Lung (tissue), 11 donors: ENCODE measurements at regions not wholly inside any gene's neighbourhood (a gene's known extent, or its start where the extent isn't known, plus 50 kb on each side); places are given as distances from the start of the nearest gene placed in this dataset.
"Not testable (repeated sequence)": the region's sequence is repeated elsewhere in the genome, so short reads cannot be mapped to it uniquely, and the experiment has no call there.

ENCODE experiments used
- ATAC-seq: fragments of 200-7000 bp; cut with Tn5 transposase; one replicate; pipeline ENCODE4 v1.9.1; 2020; ENCODE audit warnings: moderate number of reproducible peaks; ENCODE audit not compliant: insufficient read depth, low FRiP score
- DNase-seq, 3 donors: peaks; one replicate each; pipeline ENCODE4 v3.0.0-alpha.2; 2013 to 2017
- H3K27ac ChIP-seq, 2 donors: one replicate each; pipeline ENCODE4 v1.5.1; 2013; ENCODE audit warnings: mild to moderate bottlenecking in 2 of 2, moderate library complexity in 2 of 2, control low read depth in 1 of 2, inconsistent platforms in 1 of 2, low read depth in 1 of 2, low read length in 1 of 2
- H3K27me3 ChIP-seq, 3 donors: one replicate each; pipeline ENCODE4 v1.5.1; 2013; ENCODE audit warnings: low read length in 2 of 3; ENCODE audit not compliant: control insufficient read depth in 3 of 3, insufficient read depth in 3 of 3
- H3K36me3 ChIP-seq, 4 donors: one replicate each; pipeline ENCODE4 v1.5.1; 2013; ENCODE audit warnings: low read length in 4 of 4, mild to moderate bottlenecking in 1 of 4, moderate library complexity in 1 of 4; ENCODE audit not compliant: control insufficient read depth in 4 of 4, insufficient read depth in 4 of 4
- H3K4me1 ChIP-seq, 5 donors: one replicate each; pipeline ENCODE4 v1.5.1; 2013; ENCODE audit warnings: low read length in 5 of 5, mild to moderate bottlenecking in 2 of 5, moderate library complexity in 1 of 5; ENCODE audit not compliant: control insufficient read depth in 5 of 5, insufficient read depth in 5 of 5
- H3K4me3 ChIP-seq: one replicate; pipeline ENCODE4 v1.5.1; 2013; ENCODE audit warnings: mild to moderate bottlenecking, control low read depth, moderate library complexity
- H3K9ac ChIP-seq, 2 donors: one replicate each; pipeline ENCODE4 v1.5.1; 2013; ENCODE audit warnings: low read length in 2 of 2, control low read depth in 1 of 2; ENCODE audit not compliant: insufficient read depth in 1 of 2
- H3K9me3 ChIP-seq, 4 donors: one replicate each; pipeline ENCODE4 v1.5.1; 2013; ENCODE audit warnings: low read length in 3 of 4, mild to moderate bottlenecking in 1 of 4, moderate library complexity in 1 of 4; ENCODE audit not compliant: control insufficient read depth in 4 of 4, insufficient read depth in 3 of 4
- WGBS, 2 donors: extraction: QIAGEN DNeasy Blood & Tissue Kit; methylation state at CpG; one replicate each; pipeline ENCODE4 v1.1.7; 2013; 5-methylcytosine and 5-hydroxymethylcytosine counted together
- TF ChIP-seq, protein P1 (sequence below): IDR thresholded peaks from 2 replicates; pipeline ENCODE4 v1.5.1; 2012; ENCODE audit warnings: mild to moderate bottlenecking; ENCODE audit errors: control extremely low read depth, extremely low read depth
- donor health status: control.
- donor health status: control.
- donor health status: Bipolar disorder and iron deficiency.
- donor health status: healthy.
- donor health status: DM: yes; HTN: yes; CAD: no.

DNA sequence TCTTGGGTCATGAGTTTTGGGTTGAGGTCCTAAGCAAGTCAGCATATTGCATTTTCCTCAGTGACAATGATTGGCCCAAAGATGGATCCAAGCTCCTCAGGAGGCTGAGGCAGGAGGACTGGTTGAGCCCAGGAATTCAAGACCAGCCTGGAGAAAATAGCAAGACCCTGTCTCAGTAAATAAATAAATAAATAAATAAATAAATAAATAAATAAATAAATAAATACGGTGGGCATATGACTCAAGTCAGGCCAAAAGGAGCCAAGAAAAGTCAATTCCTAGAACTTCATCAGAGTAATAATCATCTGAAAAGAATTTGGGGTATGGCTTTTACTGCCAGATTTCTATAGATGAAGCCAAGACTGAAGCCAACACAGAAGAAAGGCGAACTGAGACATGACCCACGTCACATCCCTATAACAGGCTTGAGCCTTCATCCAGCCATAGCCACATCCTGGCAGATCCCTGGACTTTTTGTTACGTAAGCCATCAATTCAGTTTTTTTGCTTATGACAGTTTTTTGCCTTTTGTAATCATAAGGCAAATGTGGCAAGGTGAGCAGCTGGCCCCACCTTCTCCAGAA lies 88.5 kb upstream of the NFASC start:
- Histone ChIP-seq H3K36me3 (no peaks in the 10 kb centered on the region), H3K27ac (no peak overlapping the region), H3K9ac (no peak overlapping the region), H3K9me3 (no peaks in the 10 kb centered on the region), H3K4me1 (no peaks in the 10 kb centered on the region), H3K27me3 (peaks cover 0 to 8% (median 0%) of the 10 kb centered on the region in 3 donors), H3K4me3 (no peak overlapping the region)
- ATAC-seq (no peak), DNase-seq (peak in 2 of 3 donors; percentile 10 to 23)
- TF ChIP-seq, protein P1, sequence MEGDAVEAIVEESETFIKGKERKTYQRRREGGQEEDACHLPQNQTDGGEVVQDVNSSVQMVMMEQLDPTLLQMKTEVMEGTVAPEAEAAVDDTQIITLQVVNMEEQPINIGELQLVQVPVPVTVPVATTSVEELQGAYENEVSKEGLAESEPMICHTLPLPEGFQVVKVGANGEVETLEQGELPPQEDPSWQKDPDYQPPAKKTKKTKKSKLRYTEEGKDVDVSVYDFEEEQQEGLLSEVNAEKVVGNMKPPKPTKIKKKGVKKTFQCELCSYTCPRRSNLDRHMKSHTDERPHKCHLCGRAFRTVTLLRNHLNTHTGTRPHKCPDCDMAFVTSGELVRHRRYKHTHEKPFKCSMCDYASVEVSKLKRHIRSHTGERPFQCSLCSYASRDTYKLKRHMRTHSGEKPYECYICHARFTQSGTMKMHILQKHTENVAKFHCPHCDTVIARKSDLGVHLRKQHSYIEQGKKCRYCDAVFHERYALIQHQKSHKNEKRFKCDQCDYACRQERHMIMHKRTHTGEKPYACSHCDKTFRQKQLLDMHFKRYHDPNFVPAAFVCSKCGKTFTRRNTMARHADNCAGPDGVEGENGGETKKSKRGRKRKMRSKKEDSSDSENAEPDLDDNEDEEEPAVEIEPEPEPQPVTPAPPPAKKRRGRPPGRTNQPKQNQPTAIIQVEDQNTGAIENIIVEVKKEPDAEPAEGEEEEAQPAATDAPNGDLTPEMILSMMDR: no peak
- WGBS, 2 donors: 65 to 90% methylated on average over 4 of the region's 4 CpGs

DNA sequence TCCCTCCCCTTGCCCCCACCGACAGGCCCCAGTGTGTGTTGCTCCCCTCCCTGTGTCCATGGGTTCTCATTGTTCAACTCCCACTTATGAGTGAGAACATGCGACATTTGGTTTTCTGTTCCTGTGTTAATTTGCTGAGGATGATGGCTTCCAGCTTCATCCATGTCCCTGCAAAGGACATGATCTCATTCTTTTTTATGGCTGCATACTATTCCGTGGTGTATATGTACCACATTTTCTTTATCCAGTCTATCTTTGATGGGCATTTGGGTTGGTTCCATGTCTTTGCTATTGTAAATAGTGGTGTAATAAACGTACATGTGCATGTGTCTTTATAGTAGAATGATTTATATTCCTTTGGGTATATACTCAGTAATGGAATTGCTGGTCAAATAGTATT lies 85.6 kb upstream of the NFASC start:
- 84 to 91% methylated on average over 4 of the region's 4 CpGs for WGBS, 2 donors
- H3K9ac ChIP-seq, H3K4me3 ChIP-seq, H3K36me3 ChIP-seq, H3K4me1 ChIP-seq, ATAC-seq, H3K27ac ChIP-seq, H3K9me3 ChIP-seq, DNase-seq, H3K27me3 ChIP-seq: not testable (repeated sequence)

DNA sequence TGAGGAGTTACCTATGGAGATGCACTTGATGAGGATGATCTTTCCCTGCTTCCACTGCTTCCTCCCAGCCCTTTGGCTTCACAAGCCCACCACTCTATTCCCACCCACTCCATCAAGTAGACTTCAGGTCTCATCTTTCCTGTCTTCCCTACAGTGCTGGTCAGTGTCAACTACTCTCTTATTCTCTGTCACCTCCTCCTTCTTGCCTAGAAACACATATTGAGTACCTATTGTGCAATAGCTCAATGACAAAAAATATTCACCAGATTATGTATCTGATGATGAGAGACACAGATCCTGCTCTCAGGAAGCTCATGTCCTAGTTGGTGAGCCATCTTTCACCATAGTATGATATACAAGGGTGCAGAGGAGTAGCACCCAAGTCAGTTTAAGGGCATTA lies 82.2 kb upstream of the NFASC start:
- no peak overlapping the region for H3K9ac ChIP-seq
- no peak overlapping the region for H3K27ac ChIP-seq
- ATAC-seq: no peak
- TF ChIP-seq, protein P1: no peak
- H3K4me1 ChIP-seq: no peaks in the 10 kb centered on the region
- no peak for DNase-seq
- no peaks in the 10 kb centered on the region for H3K36me3 ChIP-seq
- peaks cover 0 to 6% (median 2%) of the 10 kb centered on the region in 3 donors for H3K27me3 ChIP-seq
- no peaks in the 10 kb centered on the region for H3K9me3 ChIP-seq
- H3K4me3 ChIP-seq: no peak overlapping the region

DNA sequence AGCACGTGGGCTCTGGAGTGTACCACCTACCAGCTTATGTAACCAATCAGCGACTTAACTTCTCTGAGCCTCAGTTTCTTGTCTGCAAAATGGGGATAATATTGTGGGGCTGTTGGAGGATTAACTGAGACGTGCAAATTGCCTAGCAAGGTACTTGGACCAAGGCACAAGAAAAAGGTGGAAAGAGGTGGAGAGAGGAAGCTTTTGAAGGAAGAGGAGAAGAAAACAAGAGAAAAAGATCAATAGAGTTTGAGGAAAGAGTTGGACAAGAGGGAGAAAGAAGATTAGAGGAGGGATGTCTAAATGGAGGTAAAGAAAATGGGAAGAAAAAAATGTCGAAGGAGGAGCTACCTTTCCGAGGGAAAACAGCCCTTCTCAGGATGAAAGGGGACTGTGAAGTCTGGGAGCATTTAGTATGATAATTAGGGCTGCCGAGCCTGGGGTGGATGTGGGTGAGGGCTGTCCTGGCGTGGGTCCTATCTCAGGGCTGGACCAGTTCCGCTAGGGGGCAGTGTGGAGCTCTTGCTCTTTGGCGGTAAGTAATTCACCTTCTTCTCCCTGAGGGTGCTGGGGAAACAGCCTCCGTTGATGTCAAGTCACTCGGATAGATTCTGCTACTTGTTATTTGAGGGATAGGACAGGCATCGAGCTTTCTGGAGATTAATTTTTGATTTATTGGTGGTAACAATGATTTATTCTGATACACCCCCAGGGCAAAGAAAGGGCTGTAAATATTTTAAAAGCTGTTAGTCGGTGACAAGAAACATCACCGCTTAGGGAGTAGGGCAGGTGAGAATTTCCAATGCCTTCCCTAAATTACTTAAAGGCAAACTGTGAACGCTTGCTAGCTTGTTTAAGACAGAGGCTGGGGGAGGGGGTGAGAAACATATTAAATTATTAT lies 79.0 kb upstream of the NFASC start:
- no peaks in the 10 kb centered on the region for H3K4me1 ChIP-seq
- no peak overlapping the region for H3K4me3 ChIP-seq
- H3K27me3 ChIP-seq: peaks cover 0 to 6% (median 0%) of the 10 kb centered on the region in 3 donors
- DNase-seq (peak; percentile 29 to 54 (median 42)), ATAC-seq (no peak)
- no peak overlapping the region for H3K27ac ChIP-seq
- no peak overlapping the region for H3K9ac ChIP-seq
- H3K9me3 ChIP-seq: no peaks in the 10 kb centered on the region
- WGBS, 2 donors: 28 to 34% methylated on average over 15 of the region's 15 CpGs
- no peaks in the 10 kb centered on the region for H3K36me3 ChIP-seq
- TF ChIP-seq, protein P1: peak; percentile 60
